Tibial nerve (tissue), 4 donors: ENCODE measurements at regions not wholly inside any gene's neighbourhood (a gene's known extent, or its start where the extent isn't known, plus 50 kb on each side); places are given as distances from the start of the nearest gene placed in this dataset.

ENCODE experiments used
- DNase-seq, 2 donors: peaks; one replicate each; pipeline ENCODE4 v3.0.0-alpha.2; 2019; ENCODE audit warnings: low spot score in 2 of 2
- H3K27ac ChIP-seq, 4 donors: fragments of 200-600 bp; sonication (generic) in 3 of 4; one replicate each; pipeline ENCODE4 v1.5.1; 2017 to 2019; ENCODE audit warnings: mild to moderate bottlenecking in 1 of 4
- H3K27me3 ChIP-seq, 2 donors: fragments of 200-600 bp; sonication (generic) in 1 of 2; one replicate each; pipeline versions ENCODE4 v1.5.1 to v1.6.0; 2017 to 2019
- H3K36me3 ChIP-seq, 3 donors: fragments of 200-600 bp; sonication (generic); one replicate each; pipeline ENCODE4 v1.5.1; 2018 to 2019
- H3K4me1 ChIP-seq, 4 donors: fragments of 200-600 bp; sonication (generic) in 3 of 4; one replicate each; pipeline ENCODE4 v1.5.1; 2017 to 2019
- H3K4me3 ChIP-seq, 4 donors: fragments of 200-600 bp; sonication (generic) in 3 of 4; one replicate each; pipeline ENCODE4 v1.5.1; 2017 to 2019; ENCODE audit warnings: mild to moderate bottlenecking in 1 of 4, moderate library complexity in 1 of 4
- H3K9me3 ChIP-seq, 4 donors: fragments of 200-600 bp; sonication (generic) in 3 of 4; one replicate each; pipeline ENCODE4 v1.5.1; 2017 to 2019
- CTCF ChIP-seq, 5 experiments: fragments of 200-600 bp in 3 of 5; fragments of 450-650 bp in 2 of 5; sonication (generic) in 3 of 5; IDR thresholded peaks; one replicate each; pipeline ENCODE4 v1.5.1; 2016 to 2019; ENCODE audit warnings: antibody characterized with exemption in 5 of 5, mild to moderate bottlenecking in 3 of 5, moderate library complexity in 2 of 5
- EP300 ChIP-seq, 2 donors: sonication (generic); formaldehyde crosslinking; IDR thresholded peaks; one replicate each; pipeline ENCODE4 v1.6.1; 2017; ENCODE audit warnings: antibody characterized with exemption in 2 of 2, mild to moderate bottlenecking in 1 of 2
- POLR2A ChIP-seq, 2 donors: fragments of 450-650 bp; IDR thresholded peaks; one replicate each; pipeline ENCODE4 v1.6.1; 2017; ENCODE audit warnings: antibody characterized with exemption in 2 of 2, mild to moderate bottlenecking in 2 of 2, moderate library complexity in 2 of 2
- WGBS, 2 donors: methylation state at CpG; one replicate each; pipeline ENCODE4 v1.1.5; 2018; 5-methylcytosine and 5-hydroxymethylcytosine counted together

DNA sequence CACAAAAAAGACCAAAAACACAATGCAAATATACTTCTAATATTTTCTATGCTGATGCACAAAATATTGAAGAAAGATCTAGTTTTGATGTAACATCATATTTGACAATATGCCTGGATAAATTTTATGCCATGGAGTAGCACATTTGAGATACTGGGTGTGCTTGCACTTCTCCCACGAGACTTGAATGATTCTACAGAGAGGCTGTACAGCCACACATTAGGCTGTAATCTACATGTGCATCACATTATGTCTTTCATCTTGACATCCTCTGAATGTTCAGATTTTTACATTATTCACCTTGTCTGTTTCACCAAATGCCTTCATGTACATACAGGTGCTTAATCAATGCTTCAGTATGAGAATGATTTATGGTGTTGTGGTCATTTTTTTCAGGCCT is 756.4 kb upstream of the CDH7 start:
- no peaks in the 10 kb centered on the region for H3K4me1 ChIP-seq
- TF ChIP-seq POLR2A (IDR thresholded peaks at IDR 0.05) (no peak), CTCF (IDR thresholded peaks at IDR 0.05) (no peak), EP300 (IDR thresholded peaks at IDR 0.05) (no peak)
- H3K27ac ChIP-seq: no peak overlapping the region
- no peaks in the 10 kb centered on the region for H3K9me3 ChIP-seq
- DNase-seq: no peak
- no peak overlapping the region for H3K4me3 ChIP-seq
- no peaks in the 10 kb centered on the region for H3K27me3 ChIP-seq
- no peaks in the 10 kb centered on the region for H3K36me3 ChIP-seq
- 76 to 85% methylated on average over 1 of the region's 1 CpG for WGBS, 2 donors

- 42 to 48% methylated on average over 3 of the region's 3 CpGs for whole genome bisulfite sequencing, 2 donors
- DNase-seq: no peak
- H3K4me1 ChIP-seq: no peaks in the 10 kb centered on the region
- no peak overlapping the region for H3K4me3 ChIP-seq
- H3K36me3 ChIP-seq: no peaks in the 10 kb centered on the region
- no peaks in the 10 kb centered on the region for H3K9me3 ChIP-seq
- no peaks in the 10 kb centered on the region for H3K27me3 ChIP-seq
- H3K27ac ChIP-seq: no peak overlapping the region
- TF ChIP-seq POLR2A (IDR thresholded peaks at IDR 0.05): no peak
- TF ChIP-seq EP300 (IDR thresholded peaks at IDR 0.05): no peak
- TF ChIP-seq CTCF (IDR thresholded peaks at IDR 0.05): no peak
Measured at GRCh38 chr18:64993695-64994094, 757.1 kb upstream of the CDH7 start.

DNA sequence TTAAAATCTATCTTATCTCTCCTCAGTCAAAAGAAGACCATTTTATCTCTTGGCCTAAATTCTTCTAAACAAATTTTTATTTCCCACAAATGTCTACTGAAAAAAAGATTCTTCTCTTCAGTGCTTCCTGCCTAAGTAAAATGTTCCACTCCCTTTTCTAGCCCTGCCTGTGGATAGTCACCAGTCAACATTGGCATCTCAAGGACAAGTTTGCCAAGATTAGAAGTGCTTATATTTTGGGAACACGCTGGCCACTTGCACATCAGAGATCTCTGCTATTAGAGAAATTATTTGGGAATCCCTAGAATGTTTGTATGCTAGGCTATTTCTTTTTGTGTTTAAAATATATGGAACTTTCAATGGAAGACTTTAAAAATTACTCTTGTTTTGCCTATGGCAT is 758.2 kb upstream of the CDH7 start:
- Histone ChIP-seq H3K4me3 (no peak overlapping the region), H3K9me3 (no peaks in the 10 kb centered on the region), H3K27me3 (no peaks in the 10 kb centered on the region), H3K36me3 (no peaks in the 10 kb centered on the region), H3K4me1 (no peaks in the 10 kb centered on the region), H3K27ac (no peak overlapping the region)
- DNase-seq: no peak
- 83 to 88% methylated on average over 1 of the region's 1 CpG for WGBS, 2 donors
- TF ChIP-seq EP300 (IDR thresholded peaks at IDR 0.05) (no peak), POLR2A (IDR thresholded peaks at IDR 0.05) (no peak), CTCF (IDR thresholded peaks at IDR 0.05) (no peak)

DNA sequence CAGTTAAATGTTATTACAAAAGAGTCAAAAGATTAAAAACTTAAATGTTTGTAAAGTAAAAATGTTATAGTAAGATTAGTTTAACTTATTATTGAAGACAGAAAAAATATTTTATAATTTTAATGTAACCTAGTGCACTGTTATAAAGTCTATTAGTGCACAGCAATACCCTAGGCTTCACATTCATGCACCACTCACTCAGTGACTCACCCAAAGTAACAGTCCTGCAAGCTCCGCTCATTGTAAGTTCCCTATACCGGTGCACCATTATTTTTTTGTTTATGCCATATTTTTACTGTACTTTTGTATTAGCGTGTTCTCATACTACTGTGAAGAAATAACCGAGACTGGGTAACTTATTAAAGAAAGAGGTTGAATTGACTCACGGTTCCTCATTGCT is 759.7 kb upstream of the CDH7 start:
- TF ChIP-seq CTCF (IDR thresholded peaks at IDR 0.05): no peak
- no peak for TF ChIP-seq EP300 (IDR thresholded peaks at IDR 0.05)
- TF ChIP-seq POLR2A (IDR thresholded peaks at IDR 0.05): no peak
- Histone ChIP-seq H3K27me3 (no peaks in the 10 kb centered on the region), H3K9me3 (no peaks in the 10 kb centered on the region), H3K4me3 (no peak overlapping the region), H3K36me3 (no peaks in the 10 kb centered on the region), H3K4me1 (no peaks in the 10 kb centered on the region), H3K27ac (no peak overlapping the region)
- DNase-seq: no peak
- 94 to 99% methylated on average over 5 of the region's 5 CpGs for WGBS, 2 donors

DNA sequence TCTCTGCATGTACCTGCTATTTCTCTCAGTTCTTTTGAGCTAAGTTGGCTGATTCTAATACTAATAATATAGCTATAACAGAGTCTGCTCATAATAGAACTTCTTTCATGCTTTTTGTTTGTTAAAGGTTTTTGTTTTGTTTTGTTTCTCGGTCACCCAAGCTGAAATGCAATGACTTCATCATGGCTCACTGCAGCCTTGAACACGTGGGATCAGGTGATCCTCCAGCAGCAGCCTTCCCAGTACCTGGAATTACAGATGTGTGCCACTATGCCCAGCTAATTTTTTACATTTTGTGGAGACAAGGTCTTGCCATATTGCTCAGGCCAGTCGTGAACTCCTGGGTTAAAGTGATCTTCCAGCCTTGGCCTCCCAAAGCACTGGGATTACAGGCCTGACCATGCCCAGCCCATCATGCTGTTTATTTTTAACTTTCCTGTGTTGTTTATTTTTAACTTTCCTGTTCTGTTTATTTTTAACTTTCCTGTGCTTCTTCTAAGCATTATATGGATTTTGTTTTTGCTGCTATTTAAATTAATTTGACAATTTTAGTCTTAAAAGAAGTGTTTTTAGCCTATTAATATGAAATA is 763.8 kb upstream of the CDH7 start:
- Histone ChIP-seq H3K27ac (no peak overlapping the region), H3K4me1 (peaks cover 0 to 10% (median 0%) of the 10 kb centered on the region in 4 donors), H3K27me3 (no peaks in the 10 kb centered on the region), H3K9me3 (no peaks in the 10 kb centered on the region), H3K36me3 (no peaks in the 10 kb centered on the region), H3K4me3 (no peak overlapping the region)
- WGBS, 2 donors: 69 to 70% methylated on average over 3 of the region's 3 CpGs
- DNase-seq: no peak
- TF ChIP-seq CTCF (IDR thresholded peaks at IDR 0.05) (no peak), POLR2A (IDR thresholded peaks at IDR 0.05) (no peak), EP300 (IDR thresholded peaks at IDR 0.05) (no peak)
